ENCODE measurements at regions not wholly inside any gene's neighbourhood (a gene's known extent, or its start where the extent isn't known, plus 50 kb on each side); places are given as distances from the start of the nearest gene placed in this dataset.

DNA sequence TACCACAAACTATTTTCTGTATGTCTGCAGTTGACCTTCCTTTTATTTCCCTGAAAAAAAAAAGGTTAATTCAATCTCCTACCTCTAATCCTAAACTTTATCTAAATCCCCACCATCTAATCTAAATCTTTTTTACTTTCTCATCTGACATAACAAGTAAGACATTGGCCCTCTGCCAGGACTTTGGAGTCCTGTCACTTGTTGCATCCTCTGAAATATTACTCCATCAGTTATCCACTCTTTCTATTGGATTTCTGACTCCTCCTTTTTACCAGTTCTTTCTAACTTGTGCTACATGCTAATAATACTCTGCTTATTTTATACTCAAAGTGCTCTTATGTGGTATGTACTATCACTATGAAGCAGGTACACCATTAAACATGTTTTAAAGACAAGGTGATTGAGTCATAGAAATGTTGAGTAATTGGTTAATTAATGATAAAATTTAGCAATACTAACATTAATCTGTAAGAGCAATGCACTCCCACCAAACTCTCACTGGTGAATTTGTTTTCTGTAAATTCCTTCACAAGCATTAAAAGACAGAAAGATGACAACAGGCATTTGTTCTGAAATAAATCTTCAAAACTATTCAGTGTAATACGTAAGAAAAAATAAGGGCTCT lies 914.2 kb upstream of the RAG2 start:
- H3K9me3 Mint-ChIP-seq (ENCODE audit: unreplicated experiment) = peaks cover 10% of the 10 kb centered on the region
- peaks cover 21% of the 10 kb centered on the region for H3K4me1 Mint-ChIP-seq (ENCODE audit: unreplicated experiment)
- H3K27me3 Mint-ChIP-seq (ENCODE audit: unreplicated experiment) = no peaks in the 10 kb centered on the region
- TF ChIP-seq CTCF (IDR thresholded peaks at IDR 0.05) = no peak
- H3K4me3 Mint-ChIP-seq (ENCODE audit: unreplicated experiment) = no peak overlapping the region
- no peak for DNase-seq (ENCODE audit: extremely low spot score, unreplicated experiment)
- H3K27ac Mint-ChIP-seq (ENCODE audit: unreplicated experiment) = peak overlapping the region; percentile 73
- peaks cover 2% of the 10 kb centered on the region for H3K36me3 Mint-ChIP-seq (ENCODE audit: unreplicated experiment)

DNA sequence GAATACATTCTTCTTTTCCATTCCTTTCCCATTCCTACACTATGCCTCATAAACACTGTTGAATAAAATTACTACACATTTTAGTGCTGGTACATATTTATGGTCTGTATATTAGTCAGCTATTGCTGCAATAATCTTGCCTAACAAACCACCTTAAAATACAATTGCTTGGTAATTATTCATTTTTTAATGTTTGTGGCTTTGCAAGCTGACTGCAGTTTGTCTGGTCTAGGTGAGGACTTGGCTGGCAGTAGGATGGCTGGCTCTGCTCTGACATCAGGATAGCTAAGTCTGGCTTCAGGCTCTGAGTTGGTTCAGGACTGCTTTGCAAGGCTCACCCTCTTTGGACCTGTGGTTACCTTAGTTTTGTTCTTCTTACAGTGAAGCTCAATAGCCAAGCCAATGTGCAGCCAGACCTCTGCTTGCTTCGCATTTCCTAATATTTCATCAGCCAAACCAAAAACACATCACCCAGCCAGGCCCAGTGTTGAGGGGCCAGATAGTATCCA lies 913.4 kb upstream of the RAG2 start:
- Mint-ChIP-seq H3K4me1 (ENCODE audit: unreplicated experiment) (peaks cover 21% of the 10 kb centered on the region), H3K9me3 (ENCODE audit: unreplicated experiment) (peaks cover 4% of the 10 kb centered on the region), H3K36me3 (ENCODE audit: unreplicated experiment) (peaks cover 2% of the 10 kb centered on the region), H3K27me3 (ENCODE audit: unreplicated experiment) (no peaks in the 10 kb centered on the region), H3K27ac (ENCODE audit: unreplicated experiment) (peak overlapping the region; percentile 79), H3K4me3 (ENCODE audit: unreplicated experiment) (no peak overlapping the region)
- TF ChIP-seq CTCF (IDR thresholded peaks at IDR 0.05) = no peak
- DNase-seq (ENCODE audit: extremely low spot score, unreplicated experiment) = no peak

GRCh38 chr11:37509506-37509905 lies 911.5 kb upstream of the RAG2 start:
- peaks cover 29% of the 10 kb centered on the region for H3K4me1 Mint-ChIP-seq (ENCODE audit: unreplicated experiment)

DNA sequence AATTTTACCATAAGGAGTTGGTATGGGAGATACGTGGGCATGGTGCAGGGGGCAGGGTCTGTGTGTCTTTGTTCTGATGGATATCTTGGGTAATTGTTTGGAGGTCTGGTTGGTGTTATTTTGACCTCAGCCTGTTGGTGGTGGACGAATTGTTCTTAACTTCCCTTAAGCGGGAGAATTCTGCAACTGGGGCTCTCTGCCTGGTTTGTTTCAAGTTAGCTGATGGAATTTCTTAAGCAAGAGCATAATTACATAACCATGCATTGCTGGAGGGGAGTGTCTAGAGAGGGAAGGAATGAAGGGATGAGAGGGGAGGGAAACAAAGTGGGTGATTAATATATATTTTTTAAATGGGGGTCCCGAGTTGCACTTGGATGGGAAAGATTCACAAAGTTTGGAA lies 908.5 kb upstream of the RAG2 start:
- no peak for DNase-seq (ENCODE audit: extremely low spot score, unreplicated experiment)
- H3K36me3 Mint-ChIP-seq (ENCODE audit: unreplicated experiment) = no peaks in the 10 kb centered on the region
- TF ChIP-seq CTCF (IDR thresholded peaks at IDR 0.05) = no peak
- H3K9me3 Mint-ChIP-seq (ENCODE audit: unreplicated experiment) = no peaks in the 10 kb centered on the region
- no peak overlapping the region for H3K4me3 Mint-ChIP-seq (ENCODE audit: unreplicated experiment)
- H3K27me3 Mint-ChIP-seq (ENCODE audit: unreplicated experiment) = no peaks in the 10 kb centered on the region
- no peak overlapping the region for H3K27ac Mint-ChIP-seq (ENCODE audit: unreplicated experiment)
- H3K4me1 Mint-ChIP-seq (ENCODE audit: unreplicated experiment) = peaks cover 25% of the 10 kb centered on the region

More at GRCh38 chr11:37509506-37509905, 911.5 kb upstream of the RAG2 start:
- no peak overlapping the region for H3K27ac Mint-ChIP-seq (ENCODE audit: unreplicated experiment)
- no peak for TF ChIP-seq CTCF (IDR thresholded peaks at IDR 0.05)
- no peaks in the 10 kb centered on the region for H3K36me3 Mint-ChIP-seq (ENCODE audit: unreplicated experiment)
- no peaks in the 10 kb centered on the region for H3K9me3 Mint-ChIP-seq (ENCODE audit: unreplicated experiment)
- no peaks in the 10 kb centered on the region for H3K27me3 Mint-ChIP-seq (ENCODE audit: unreplicated experiment)
- DNase-seq (ENCODE audit: extremely low spot score, unreplicated experiment) = no peak
- H3K4me3 Mint-ChIP-seq (ENCODE audit: unreplicated experiment) = no peak overlapping the region

- no peak for TF ChIP-seq CTCF (IDR thresholded peaks at IDR 0.05)
- H3K36me3 Mint-ChIP-seq (ENCODE audit: unreplicated experiment) = no peaks in the 10 kb centered on the region
- peaks cover 24% of the 10 kb centered on the region for H3K4me1 Mint-ChIP-seq (ENCODE audit: unreplicated experiment)
- H3K4me3 Mint-ChIP-seq (ENCODE audit: unreplicated experiment) = no peak overlapping the region
- no peaks in the 10 kb centered on the region for H3K27me3 Mint-ChIP-seq (ENCODE audit: unreplicated experiment)
- no peak for DNase-seq (ENCODE audit: extremely low spot score, unreplicated experiment)
- H3K27ac Mint-ChIP-seq (ENCODE audit: unreplicated experiment) = peak overlapping the region; percentile 4
- H3K9me3 Mint-ChIP-seq (ENCODE audit: unreplicated experiment) = no peaks in the 10 kb centered on the region
Observed at GRCh38 chr11:37505406-37505805, 907.4 kb upstream of the RAG2 start.

Data from osteocyte (in vitro differentiated cells).